ENCODE measurements at regions not wholly inside any gene's neighbourhood (a gene's known extent, or its start where the extent isn't known, plus 50 kb on each side); places are given as distances from the start of the nearest gene placed in this dataset.

- no peak overlapping the region for H3K27ac ChIP-seq (ENCODE audit: low read length)
- H4K20me1 ChIP-seq (ENCODE audit: low read length): no peaks in the 10 kb centered on the region
- no peaks in the 10 kb centered on the region for H3K27me3 ChIP-seq (ENCODE audit: low read length)
- TF ChIP-seq EZH2 (IDR thresholded peaks at IDR 0.05; ENCODE audit: low read length, unreplicated experiment) (no peak), EZH2phosphoT487 (IDR thresholded peaks at IDR 0.05; ENCODE audit: borderline replicate concordance, low read length) (no peak)
- TF ChIP-seq, protein P1, sequence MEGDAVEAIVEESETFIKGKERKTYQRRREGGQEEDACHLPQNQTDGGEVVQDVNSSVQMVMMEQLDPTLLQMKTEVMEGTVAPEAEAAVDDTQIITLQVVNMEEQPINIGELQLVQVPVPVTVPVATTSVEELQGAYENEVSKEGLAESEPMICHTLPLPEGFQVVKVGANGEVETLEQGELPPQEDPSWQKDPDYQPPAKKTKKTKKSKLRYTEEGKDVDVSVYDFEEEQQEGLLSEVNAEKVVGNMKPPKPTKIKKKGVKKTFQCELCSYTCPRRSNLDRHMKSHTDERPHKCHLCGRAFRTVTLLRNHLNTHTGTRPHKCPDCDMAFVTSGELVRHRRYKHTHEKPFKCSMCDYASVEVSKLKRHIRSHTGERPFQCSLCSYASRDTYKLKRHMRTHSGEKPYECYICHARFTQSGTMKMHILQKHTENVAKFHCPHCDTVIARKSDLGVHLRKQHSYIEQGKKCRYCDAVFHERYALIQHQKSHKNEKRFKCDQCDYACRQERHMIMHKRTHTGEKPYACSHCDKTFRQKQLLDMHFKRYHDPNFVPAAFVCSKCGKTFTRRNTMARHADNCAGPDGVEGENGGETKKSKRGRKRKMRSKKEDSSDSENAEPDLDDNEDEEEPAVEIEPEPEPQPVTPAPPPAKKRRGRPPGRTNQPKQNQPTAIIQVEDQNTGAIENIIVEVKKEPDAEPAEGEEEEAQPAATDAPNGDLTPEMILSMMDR (conservative IDR thresholded peaks at IDR 0.05; ENCODE audit: low read depth, low read length): no peak
- CTCF ChIA-PET: no interaction called here
- no peak for DNase-seq
- no peak overlapping the region for H3K9ac ChIP-seq (ENCODE audit: low read length)
- no peak overlapping the region for H3K4me2 ChIP-seq (ENCODE audit: low read length)
- no peaks in the 10 kb centered on the region for H3K36me3 ChIP-seq (ENCODE audit: low read depth, low read length)
- no peaks in the 10 kb centered on the region for H3K4me1 ChIP-seq (ENCODE audit: insufficient read depth, low read length)
- H3K4me3 ChIP-seq (ENCODE audit: low read length): no peak overlapping the region
- POLR2A ChIA-PET (ENCODE audit: unreplicated experiment): no interaction called here
- H3K9me2 ChIP-seq (replicated peaks; ENCODE audit: low read length): no peaks in the 10 kb centered on the region
- intact Hi-C loops (cut with micrococcal nuclease): no loop called here
- no TSS peak for BruUV-seq (replicated peaks)
- no peaks in the 10 kb centered on the region for H3F3A ChIP-seq (ENCODE audit: low read length, unreplicated experiment)
- H3K79me2 ChIP-seq (ENCODE audit: low read length): no peaks in the 10 kb centered on the region
- H2AFZ ChIP-seq (ENCODE audit: low read length): no peak overlapping the region
- H3K9me3 ChIP-seq (ENCODE audit: low read length): no peaks in the 10 kb centered on the region
- ATAC-seq: no peak
These were observed 543.7 kb upstream of the CNTNAP5 start for GRCh38 chr2:123481406-123481805.

DNA sequence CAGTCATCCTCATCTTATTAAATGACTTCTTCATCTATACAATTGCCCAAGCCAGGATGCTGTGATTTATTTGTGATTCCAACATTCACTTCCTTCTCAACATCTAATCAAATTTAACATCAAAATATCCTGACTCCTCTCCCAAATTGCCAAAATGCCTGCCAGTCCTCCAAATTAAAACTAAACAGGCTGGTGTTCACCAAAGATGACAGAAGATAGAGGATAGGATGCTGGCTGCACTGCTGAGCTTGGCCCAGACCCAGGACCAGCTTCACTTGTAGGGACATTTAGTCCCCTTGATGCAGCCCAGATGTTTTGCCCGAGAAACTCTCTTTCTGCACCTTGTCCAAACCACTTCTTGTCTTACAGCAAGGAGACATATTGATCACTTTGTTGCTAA, 540.0 kb upstream of the CNTNAP5 start:
- Histone ChIP-seq H3K9me2 (replicated peaks; ENCODE audit: low read length) (no peaks in the 10 kb centered on the region), H3F3A (ENCODE audit: low read length, unreplicated experiment) (no peaks in the 10 kb centered on the region), H3K9ac (ENCODE audit: low read length) (no peak overlapping the region), H3K79me2 (ENCODE audit: low read length) (no peaks in the 10 kb centered on the region), H3K4me3 (ENCODE audit: low read length) (no peak overlapping the region), H2AFZ (ENCODE audit: low read length) (no peak overlapping the region), H3K27ac (ENCODE audit: low read length) (no peak overlapping the region), H3K4me1 (ENCODE audit: insufficient read depth, low read length) (no peaks in the 10 kb centered on the region), H3K4me2 (ENCODE audit: low read length) (no peak overlapping the region), H4K20me1 (ENCODE audit: low read length) (no peaks in the 10 kb centered on the region), H3K27me3 (ENCODE audit: low read length) (no peaks in the 10 kb centered on the region), H3K36me3 (ENCODE audit: low read depth, low read length) (no peaks in the 10 kb centered on the region), H3K9me3 (ENCODE audit: low read length) (no peaks in the 10 kb centered on the region)
- TF ChIP-seq, protein P1 (conservative IDR thresholded peaks at IDR 0.05; ENCODE audit: low read depth, low read length): no peak
- TF ChIP-seq EZH2phosphoT487 (IDR thresholded peaks at IDR 0.05; ENCODE audit: borderline replicate concordance, low read length): no peak
- POLR2A ChIA-PET (ENCODE audit: unreplicated experiment): no interaction called here
- ATAC-seq: no peak
- CTCF ChIA-PET: no interaction called here
- no TSS peak for BruUV-seq (replicated peaks)
- no peak for DNase-seq
- intact Hi-C loops (cut with micrococcal nuclease): no loop called here

DNA sequence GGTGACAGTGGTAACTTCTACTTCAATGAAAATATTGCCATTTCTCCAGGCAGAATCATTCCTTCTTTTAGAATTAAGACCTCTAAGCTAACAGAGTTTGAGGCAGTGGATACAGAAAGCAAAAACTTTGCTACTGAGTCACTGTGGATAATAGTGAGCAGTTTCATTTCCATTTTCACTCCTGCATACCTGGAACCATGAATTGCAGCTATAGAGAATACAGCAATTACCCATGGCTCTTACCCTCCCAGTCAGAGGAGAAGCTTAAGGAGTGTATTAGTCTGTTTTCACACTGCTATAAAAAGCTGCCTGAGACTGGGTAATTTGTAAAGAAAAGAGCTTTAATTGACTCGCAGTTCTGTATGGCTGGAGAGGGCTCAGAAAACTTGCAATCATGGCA, 531.4 kb upstream of the CNTNAP5 start:
- DNase-seq: no peak
- Histone ChIP-seq H3K36me3 (ENCODE audit: low read depth, low read length) (no peaks in the 10 kb centered on the region), H3K79me2 (ENCODE audit: low read length) (no peaks in the 10 kb centered on the region), H3K4me2 (ENCODE audit: low read length) (no peak overlapping the region), H3K9me2 (replicated peaks; ENCODE audit: low read length) (no peaks in the 10 kb centered on the region), H3F3A (ENCODE audit: low read length, unreplicated experiment) (no peaks in the 10 kb centered on the region), H3K4me1 (ENCODE audit: insufficient read depth, low read length) (peaks cover 9% of the 10 kb centered on the region), H3K9ac (ENCODE audit: low read length) (no peak overlapping the region), H3K27ac (ENCODE audit: low read length) (no peak overlapping the region), H2AFZ (ENCODE audit: low read length) (no peak overlapping the region), H4K20me1 (ENCODE audit: low read length) (no peaks in the 10 kb centered on the region), H3K4me3 (ENCODE audit: low read length) (no peak overlapping the region), H3K27me3 (ENCODE audit: low read length) (no peaks in the 10 kb centered on the region), H3K9me3 (ENCODE audit: low read length) (no peaks in the 10 kb centered on the region)
- intact Hi-C loops (cut with micrococcal nuclease): no loop called here
- POLR2A ChIA-PET (ENCODE audit: unreplicated experiment): no interaction called here
- TF ChIP-seq, protein P1 (conservative IDR thresholded peaks at IDR 0.05; ENCODE audit: low read depth, low read length): no peak
- no peak for TF ChIP-seq EZH2phosphoT487 (IDR thresholded peaks at IDR 0.05; ENCODE audit: borderline replicate concordance, low read length)
- no peak for TF ChIP-seq EZH2 (IDR thresholded peaks at IDR 0.05; ENCODE audit: low read length, unreplicated experiment)
- BruUV-seq (replicated peaks): no TSS peak
- ATAC-seq: no peak
- CTCF ChIA-PET: no interaction called here

Measured in PC-3 (cell line).